NCI-H748 (cell line): ENCODE measurements at regions not wholly inside any gene's neighbourhood (a gene's known extent, or its start where the extent isn't known, plus 50 kb on each side); places are given as distances from the start of the nearest gene placed in this dataset.

Experiments
- DNase-seq: peaks from one replicate; lab custom pipeline; 2025; ENCODE audit not compliant: unreplicated experiment; lab: John Stamatoyannopoulos, UW

DNA sequence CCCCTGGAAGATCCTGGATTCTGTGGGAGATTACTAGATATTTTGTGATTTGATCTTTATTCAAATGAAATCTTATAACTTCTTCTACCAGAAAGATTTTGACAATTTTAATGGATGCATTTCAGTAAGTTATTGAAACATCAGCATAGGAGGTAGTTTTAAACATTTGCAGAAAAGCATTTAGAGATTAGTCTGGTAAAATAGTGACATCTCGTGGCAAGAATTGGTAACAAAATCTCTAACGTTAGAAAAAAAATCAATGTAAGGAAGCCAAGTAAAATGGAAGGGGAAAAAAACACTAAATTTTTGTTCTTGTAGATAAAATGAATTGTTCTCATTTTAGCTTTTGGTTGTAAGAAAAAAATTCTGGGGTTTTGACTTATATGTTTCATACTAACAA is 73.3 kb downstream of the TASL start:
- DNase-seq, result peak; percentile 2

DNA sequence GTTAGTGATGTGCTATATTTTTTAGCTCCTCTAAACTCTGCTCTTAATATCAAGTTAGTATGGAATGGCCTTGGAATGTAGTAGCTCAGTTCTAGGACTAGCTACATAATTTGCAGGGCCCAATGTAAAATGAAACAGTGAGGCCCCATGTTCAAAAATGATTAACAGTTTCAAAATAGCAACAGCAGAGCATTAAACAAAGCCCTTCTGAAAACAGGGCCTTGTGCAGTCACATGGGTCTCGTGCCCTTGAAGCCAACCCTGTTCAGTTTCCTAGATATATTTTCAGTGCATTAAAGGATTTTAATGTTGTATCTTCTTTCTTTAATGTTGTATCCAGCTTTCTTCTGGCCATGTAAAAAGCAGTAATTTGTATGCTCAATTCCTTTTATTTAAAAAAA is 82.1 kb downstream of the TASL start:
- DNase-seq, result no peak

DNA sequence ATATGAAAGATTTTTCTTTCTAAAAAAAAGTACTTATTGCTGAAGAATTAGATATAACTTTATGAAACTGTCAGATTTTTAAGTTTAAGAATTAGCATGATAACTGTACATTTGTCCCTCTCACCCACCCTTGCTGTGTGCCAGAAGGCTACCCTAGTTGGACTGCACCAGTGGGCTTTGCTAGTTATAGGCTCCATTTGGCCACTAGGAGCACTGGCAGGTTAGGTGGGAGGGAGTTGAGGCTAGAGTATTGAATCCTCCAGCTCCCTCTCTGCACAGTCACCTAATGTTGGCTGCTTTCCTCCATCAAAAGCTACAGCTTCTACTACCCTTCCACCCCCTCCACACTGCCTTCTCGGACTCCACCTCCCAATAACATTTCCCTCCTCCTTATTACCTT is 84.2 kb downstream of the TASL start:
- DNase-seq, result no peak

DNA sequence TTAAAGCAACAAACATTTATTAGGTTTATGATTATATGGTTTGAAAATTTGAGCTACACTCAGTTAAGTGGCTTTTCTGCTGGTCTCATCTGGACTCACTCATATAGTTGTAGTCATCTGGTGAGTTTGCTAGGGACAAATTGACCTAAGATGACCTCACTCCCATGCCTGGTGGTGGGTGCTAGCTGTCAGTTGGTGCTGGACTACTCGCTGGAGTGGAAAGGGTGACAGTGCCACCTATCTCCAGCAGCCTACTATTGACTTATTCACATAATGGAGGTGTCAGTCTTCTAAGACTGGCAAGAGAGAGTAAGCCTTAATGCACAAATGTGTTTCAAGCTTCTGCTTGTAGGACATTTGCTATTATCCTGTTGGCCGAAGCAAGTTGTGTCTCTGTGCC is 88.2 kb downstream of the TASL start:
- peak; percentile 4 for DNase-seq

DNA sequence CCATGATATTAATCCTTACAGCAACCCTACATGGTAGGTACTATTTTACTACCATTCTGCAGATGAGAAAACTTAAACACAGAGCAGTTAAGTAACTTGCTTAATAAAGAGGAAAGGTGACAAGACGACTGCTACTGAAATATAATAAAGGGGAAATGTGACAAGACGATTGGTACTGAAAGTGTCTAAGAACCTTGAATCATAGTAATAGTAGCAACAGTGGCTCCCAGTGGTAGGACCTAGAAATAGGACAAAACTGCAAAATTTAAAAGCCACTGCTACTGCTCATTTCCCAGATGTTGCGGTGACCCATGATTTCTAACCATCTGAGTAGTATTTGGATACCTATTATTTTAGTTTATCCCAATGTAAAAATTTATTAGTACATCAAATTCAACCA is 89.5 kb downstream of the TASL start:
- DNase-seq, result peak; percentile 5

GRCh38 chrX:30483996-30484395 is 93.6 kb downstream of the TASL start:
- DNase-seq, result no peak

DNA sequence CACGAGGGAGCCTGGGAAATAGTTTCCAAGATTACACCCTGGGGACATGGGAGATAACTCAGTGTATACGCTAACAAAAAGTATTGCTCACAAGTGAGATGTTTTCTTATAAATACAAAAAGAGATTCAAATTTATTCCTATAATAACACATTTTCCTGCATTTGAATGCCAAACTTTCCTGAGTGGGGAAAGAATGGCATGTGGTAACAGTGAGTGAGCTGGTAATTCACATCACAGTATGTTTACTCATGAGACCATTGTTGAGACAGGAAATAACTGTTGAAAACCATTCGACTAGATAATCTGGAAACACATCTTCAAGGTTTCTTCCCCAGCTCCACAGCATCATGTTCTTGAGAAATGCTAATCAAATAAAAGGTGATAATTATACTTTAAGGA is 109.1 kb downstream of the TASL start:
- no peak for DNase-seq
